Activated naive CD4-positive, alpha-beta T cell treated with anti-CD3 and anti-CD28 coated beads, Interleukin-2, amount 50 U/mL, for 72 hours (primary cell): ENCODE measurements at regions not wholly inside any gene's neighbourhood (a gene's known extent, or its start where the extent isn't known, plus 50 kb on each side); places are given as distances from the start of the nearest gene placed in this dataset.

Source experiments
- ATAC-seq, 2 donors: fragments of 150-1000 bp; cut with Tn5 transposase; 2 replicates each; pipeline ENCODE4 v1.10.0; 2021; ENCODE audit warnings: mild to moderate bottlenecking in 2 of 2, moderate library complexity in 2 of 2
- DNase-seq, 2 donors: peaks; one replicate each; pipeline ENCODE4 v3.0.0; 2021 to 2022; ENCODE audit warnings: low spot score in 2 of 2
- H3K27ac Mint-ChIP-seq, 2 donors: one replicate each; pipeline ENCODE4 v1.8.0; 2022; ENCODE audit warnings: mild to moderate bottlenecking in 2 of 2, mixed read lengths in 2 of 2
- H3K36me3 Mint-ChIP-seq, 2 donors: one replicate each; pipeline ENCODE4 v1.8.0; 2022; ENCODE audit warnings: mixed read lengths in 2 of 2
- H3K9me3 Mint-ChIP-seq, 2 donors: one replicate each; pipeline ENCODE4 v1.8.0; 2022; ENCODE audit warnings: mixed read lengths in 2 of 2

- H3K36me3 Mint-ChIP-seq, result no peaks in the 10 kb centered on the region
- ATAC-seq (no peak), DNase-seq (no peak)
- H3K9me3 Mint-ChIP-seq, result no peaks in the 10 kb centered on the region
- H3K27ac Mint-ChIP-seq, result no peak overlapping the region
Measured at GRCh38 chr2:120920454-120921148, 184.9 kb downstream of the GLI2 start.

- no peak for DNase-seq
- H3K9me3 Mint-ChIP-seq, result no peaks in the 10 kb centered on the region
- no peak overlapping the region for H3K27ac Mint-ChIP-seq
- no peaks in the 10 kb centered on the region for H3K36me3 Mint-ChIP-seq
- no peak for ATAC-seq
Measured at GRCh38 chr2:120921457-120921856, 185.8 kb downstream of the GLI2 start.

DNA sequence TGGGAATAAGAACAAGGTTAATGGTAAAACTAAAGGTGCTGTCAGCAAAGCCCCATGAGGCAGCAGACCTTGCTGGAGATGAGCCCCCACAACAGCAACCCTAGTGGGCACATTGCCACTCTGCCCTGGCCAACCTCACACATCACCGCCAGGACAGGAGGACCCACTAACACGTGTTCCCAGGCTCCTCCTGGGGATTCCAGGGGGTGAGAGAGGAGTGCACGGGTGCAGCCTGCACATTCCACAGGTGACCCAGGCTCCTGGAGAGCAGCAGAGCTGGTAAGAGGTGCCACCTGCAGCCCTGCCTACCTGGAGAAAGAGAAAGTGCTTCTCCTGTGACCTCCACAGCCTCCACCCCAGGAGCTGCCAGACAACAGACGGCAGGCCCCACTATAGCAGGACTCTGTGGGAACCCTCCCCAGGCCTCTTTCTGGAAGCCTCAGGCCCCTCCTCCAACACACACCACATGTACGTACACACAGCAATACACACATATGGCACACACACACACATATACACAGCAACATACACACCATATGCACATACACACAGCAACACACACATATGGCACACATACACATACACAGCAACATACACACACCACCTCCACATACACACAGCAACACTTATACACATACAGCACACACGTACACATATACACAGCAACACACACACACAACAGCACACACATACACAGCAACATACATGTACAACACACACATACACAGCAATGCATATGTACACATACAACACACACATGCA is 187.1 kb downstream of the GLI2 start:
- ATAC-seq (no peak), DNase-seq (no peak)
- Mint-ChIP-seq H3K9me3 (no peaks in the 10 kb centered on the region), H3K27ac (no peak overlapping the region), H3K36me3 (no peaks in the 10 kb centered on the region)

GRCh38 chr2:120923426-120923825 is 187.8 kb downstream of the GLI2 start:
- H3K36me3 Mint-ChIP-seq, result no peaks in the 10 kb centered on the region
- H3K9me3 Mint-ChIP-seq, result no peaks in the 10 kb centered on the region
- DNase-seq, result no peak
- H3K27ac Mint-ChIP-seq, result no peak overlapping the region
- no peak for ATAC-seq

DNA sequence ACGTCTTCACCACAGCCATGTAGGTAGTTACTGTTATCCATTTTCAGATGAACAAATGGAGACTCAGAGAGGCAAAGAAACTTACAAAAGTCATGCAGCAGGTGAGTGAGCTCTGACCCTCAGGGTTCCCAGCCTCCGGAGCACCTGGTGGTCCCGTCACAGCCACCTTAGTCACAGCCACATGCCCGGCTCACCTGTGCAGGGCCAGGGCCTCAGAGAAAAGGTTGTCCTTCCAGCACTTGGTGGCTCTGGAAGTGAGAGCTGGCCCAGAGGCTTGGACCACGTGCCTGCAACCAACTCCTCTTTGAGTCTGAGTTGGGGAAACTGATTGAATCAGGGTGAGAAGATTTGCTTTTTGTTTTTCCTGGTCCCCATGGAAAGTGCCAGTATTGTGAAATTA is 189.3 kb downstream of the GLI2 start:
- Mint-ChIP-seq H3K36me3 (no peaks in the 10 kb centered on the region), H3K9me3 (no peaks in the 10 kb centered on the region), H3K27ac (no peak overlapping the region)
- DNase-seq (no peak), ATAC-seq (no peak)

DNA sequence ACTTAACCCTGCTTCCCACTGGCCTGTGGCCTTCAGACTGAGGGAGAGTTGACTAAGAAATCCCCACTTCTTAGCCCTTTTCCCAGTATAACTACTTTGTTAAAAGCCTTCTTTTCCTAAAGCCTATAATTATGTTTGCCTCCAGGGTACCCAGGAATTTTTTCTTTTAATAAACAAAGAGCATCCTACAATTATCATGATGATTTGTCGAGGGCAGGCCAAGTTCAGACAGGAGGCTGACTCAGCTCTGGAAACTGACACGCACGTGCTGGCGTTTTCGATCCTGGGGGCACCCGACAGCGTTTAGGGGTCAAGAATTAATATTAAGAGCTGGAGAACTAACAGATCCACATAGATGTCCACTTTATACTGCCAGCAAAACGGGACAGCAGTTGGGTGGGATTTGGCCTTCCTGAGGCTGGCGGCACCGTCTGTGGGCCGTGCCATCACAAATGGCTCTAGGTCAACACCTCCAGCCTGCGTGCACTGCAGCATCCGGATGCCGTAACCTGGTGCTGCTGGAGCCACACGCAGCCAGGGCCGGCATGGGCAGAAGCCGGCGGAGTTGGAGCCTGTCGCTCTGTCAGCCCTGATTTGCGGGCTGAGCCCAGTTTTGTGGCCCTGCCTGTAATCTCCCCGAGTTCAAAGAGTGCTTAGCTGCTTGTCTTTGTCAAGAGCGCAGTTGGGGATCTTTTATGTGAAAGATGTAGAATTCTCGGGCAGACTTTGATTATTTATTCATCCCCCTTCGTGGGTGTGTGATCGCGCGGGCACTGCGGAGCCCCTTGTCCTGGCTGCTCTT is 191.0 kb downstream of the GLI2 start:
- DNase-seq (no peak), ATAC-seq (no peak)
- Mint-ChIP-seq H3K36me3 (no peaks in the 10 kb centered on the region), H3K9me3 (no peaks in the 10 kb centered on the region), H3K27ac (no peak overlapping the region)

- DNase-seq (no peak), ATAC-seq (no peak)
- H3K27ac Mint-ChIP-seq, result no peak overlapping the region
- no peaks in the 10 kb centered on the region for H3K9me3 Mint-ChIP-seq
- H3K36me3 Mint-ChIP-seq, result no peaks in the 10 kb centered on the region
Measured at GRCh38 chr2:120927265-120927628, 191.6 kb downstream of the GLI2 start.

GRCh38 chr2:120929829-120930228 is 194.2 kb downstream of the GLI2 start:
- Mint-ChIP-seq H3K27ac (no peak overlapping the region), H3K9me3 (no peaks in the 10 kb centered on the region), H3K36me3 (no peaks in the 10 kb centered on the region)
- ATAC-seq (no peak), DNase-seq (no peak)

DNA sequence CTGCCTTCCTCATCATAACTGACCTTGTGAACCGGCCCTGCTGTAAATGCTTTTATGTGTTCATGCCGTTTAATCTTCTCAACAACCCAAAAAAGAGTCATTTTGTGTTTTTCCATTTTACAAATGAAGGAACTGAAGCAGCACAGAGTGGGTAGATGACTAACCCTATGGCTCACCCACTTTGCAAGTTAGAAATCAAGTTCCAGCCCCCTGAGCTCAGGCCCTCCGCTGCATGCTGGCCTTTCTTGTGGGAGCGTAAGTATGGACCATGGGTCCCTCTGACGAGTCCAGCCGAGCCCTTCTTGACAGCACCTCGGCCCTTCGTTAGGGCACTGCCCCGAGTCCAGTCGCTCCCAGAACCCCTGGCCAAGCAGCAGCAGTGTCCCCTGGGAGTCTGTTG is 194.6 kb downstream of the GLI2 start:
- no peak overlapping the region for H3K27ac Mint-ChIP-seq
- no peaks in the 10 kb centered on the region for H3K9me3 Mint-ChIP-seq
- DNase-seq (no peak), ATAC-seq (no peak)
- no peaks in the 10 kb centered on the region for H3K36me3 Mint-ChIP-seq

DNA sequence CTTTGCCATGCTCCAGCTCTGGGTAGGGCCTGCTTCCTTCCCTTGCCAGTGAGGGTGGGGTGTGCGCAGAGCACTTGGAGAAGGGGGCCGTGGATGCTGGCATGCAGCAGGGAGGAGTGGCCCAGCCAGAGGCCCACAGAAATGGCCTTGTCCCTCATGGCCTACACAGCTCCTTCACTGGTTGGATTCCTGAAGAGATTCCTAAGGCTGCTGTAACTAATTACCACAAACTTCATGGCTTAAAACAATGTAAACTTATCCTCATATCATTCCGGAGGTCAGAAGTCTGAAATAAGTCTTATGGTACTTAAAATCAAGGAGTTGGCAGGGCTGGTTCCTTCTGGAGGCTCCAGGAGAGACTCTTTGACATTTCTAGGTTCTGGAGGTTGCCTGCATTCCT is 195.2 kb downstream of the GLI2 start:
- no peak for ATAC-seq
- no peaks in the 10 kb centered on the region for H3K9me3 Mint-ChIP-seq
- no peaks in the 10 kb centered on the region for H3K36me3 Mint-ChIP-seq
- no peak for DNase-seq
- no peak overlapping the region for H3K27ac Mint-ChIP-seq

DNA sequence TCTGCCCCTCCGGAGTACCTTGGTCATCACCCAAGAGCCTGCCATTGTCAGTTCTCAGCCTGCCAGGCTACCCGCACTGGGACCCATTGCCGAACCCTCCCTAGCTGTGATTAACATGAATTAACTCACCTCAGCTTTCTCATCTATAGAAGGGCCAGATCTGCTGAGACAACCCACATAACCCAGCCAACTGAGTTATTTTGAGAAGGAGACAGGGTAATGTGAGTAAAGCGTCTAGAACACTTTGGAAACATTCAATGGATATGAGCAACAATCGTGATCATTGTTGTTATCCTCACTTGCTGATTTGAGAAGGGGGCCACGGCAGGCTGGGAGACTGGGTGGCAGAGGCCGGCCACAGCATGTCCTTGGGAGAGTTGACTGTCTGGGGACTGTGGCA is 196.8 kb downstream of the GLI2 start:
- H3K36me3 Mint-ChIP-seq, result no peaks in the 10 kb centered on the region
- no peaks in the 10 kb centered on the region for H3K9me3 Mint-ChIP-seq
- DNase-seq (no peak), ATAC-seq (no peak)
- no peak overlapping the region for H3K27ac Mint-ChIP-seq

GRCh38 chr2:120932881-120933280 is 197.2 kb downstream of the GLI2 start:
- ATAC-seq (no peak), DNase-seq (no peak)
- Mint-ChIP-seq H3K9me3 (no peaks in the 10 kb centered on the region), H3K27ac (no peak overlapping the region), H3K36me3 (no peaks in the 10 kb centered on the region)

- no peaks in the 10 kb centered on the region for H3K9me3 Mint-ChIP-seq
- ATAC-seq (no peak), DNase-seq (no peak)
- no peaks in the 10 kb centered on the region for H3K36me3 Mint-ChIP-seq
- no peak overlapping the region for H3K27ac Mint-ChIP-seq
Measured at GRCh38 chr2:120933693-120934573, 198.3 kb downstream of the GLI2 start.

DNA sequence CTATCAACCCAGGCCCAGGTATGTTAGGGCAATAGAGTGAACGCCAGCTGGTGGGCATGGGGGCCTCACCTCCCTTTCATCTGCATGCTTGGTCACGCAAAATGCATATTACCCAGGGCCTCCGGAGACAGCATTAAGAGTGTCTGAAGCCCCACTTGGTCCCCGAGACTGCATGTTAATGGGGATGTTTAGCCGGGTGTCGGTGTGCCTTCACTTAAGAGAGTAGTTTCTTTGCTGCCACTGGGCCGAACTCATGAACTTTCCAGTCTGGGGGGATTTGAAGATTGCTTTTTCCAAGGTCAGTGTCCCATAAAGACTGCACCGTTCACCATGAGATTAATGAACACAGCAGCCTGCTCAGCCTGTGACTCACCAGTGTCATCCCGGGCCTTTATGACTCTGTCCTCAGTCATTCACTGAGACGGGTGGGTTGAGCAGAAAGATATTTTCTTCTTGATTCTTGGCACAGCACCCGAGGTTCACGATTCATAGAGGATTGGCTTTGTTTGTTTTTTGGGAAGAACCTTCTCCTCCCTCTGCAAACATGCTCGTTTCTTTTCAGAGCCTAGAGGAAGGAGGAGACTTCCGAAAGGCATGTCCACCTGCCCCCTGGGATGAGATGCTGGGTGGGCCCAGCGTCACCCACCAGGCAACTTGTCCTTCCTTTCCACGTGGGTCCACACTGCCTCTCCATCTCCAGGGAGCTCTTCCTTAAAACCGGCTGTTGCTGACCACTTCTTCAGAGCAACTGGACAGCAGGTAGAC is 199.1 kb downstream of the GLI2 start:
- no peaks in the 10 kb centered on the region for H3K9me3 Mint-ChIP-seq

DNA sequence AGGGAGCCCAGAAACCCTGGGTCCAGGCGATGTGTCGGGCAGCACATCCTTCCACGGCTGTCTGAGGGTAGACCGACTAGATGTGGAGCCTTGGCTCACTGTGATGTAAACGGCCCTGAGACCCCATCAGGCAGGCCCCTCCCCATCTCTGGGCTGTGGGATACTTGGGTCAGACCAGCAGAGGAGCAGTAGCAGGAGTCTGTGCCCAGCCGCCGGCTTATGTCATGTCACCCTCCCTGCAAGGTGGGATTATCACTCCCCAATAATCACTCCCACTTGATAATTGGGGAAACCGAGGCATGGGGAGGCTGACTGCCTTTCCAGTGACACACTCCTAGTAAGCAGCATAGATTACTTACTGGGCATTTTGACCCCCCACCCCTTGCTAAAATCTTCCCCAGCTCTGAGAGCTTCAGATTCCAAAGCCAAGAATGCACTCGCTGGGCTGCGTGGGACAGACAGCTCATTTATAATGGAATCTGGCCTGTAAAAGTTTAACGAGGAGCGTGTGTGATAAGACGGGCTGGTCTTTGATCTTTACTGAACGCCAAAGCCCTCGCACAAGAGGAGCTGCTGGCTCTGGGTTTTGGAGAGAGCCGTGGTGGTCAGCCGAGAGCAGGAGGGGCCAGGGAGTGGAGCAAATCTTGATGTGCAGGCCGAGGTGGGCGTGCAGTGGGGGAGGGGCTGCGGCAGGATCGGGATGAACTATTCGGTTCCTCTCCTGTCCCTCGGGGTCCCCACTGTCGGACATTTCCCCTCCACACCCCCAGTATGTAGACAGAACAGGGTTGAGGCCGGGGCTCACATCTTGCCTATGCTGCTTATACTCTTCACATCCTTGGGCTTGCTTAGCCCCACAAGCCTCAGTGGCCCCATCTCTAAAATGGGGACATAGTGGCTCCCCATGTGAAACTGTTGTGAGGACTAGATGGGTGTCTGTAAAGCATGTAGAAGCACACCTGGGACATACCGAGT is 200.0 kb downstream of the GLI2 start:
- Mint-ChIP-seq H3K36me3 (no peaks in the 10 kb centered on the region), H3K9me3 (no peaks in the 10 kb centered on the region), H3K27ac (no peak overlapping the region)
- no peak for DNase-seq
- no peak for ATAC-seq

More for the DNA sequence above, 199.1 kb downstream of the GLI2 start:
- ATAC-seq (no peak), DNase-seq (no peak)
- no peak overlapping the region for H3K27ac Mint-ChIP-seq
- H3K36me3 Mint-ChIP-seq, result no peaks in the 10 kb centered on the region
